HAP-1 (cell line): ENCODE measurements at regions not wholly inside any gene's neighbourhood (a gene's known extent, or its start where the extent isn't known, plus 50 kb on each side); places are given as distances from the start of the nearest gene placed in this dataset.
A peak's percentile ranks its signal among the peaks of the same experiment; 100 is the strongest.

Experiments
- DNase-seq, 2 experiments: peaks; one replicate each; pipeline ENCODE4 v3.0.0-alpha.2; 2016 to 2020; ENCODE audit warnings: low spot score in 2 of 2
- H3K27me3 ChIP-seq: fragments of 250-450 bp; sonication (Bioruptor Pico); 2 replicates; pipeline ENCODE4 v1.5.1; 2020; ENCODE audit warnings: low read depth, mild to moderate bottlenecking, moderate library complexity
- H3K36me3 ChIP-seq: fragments of 250-450 bp; sonication (Bioruptor Pico); replicated peaks from 2 replicates; pipeline ENCODE4 v1.5.1; 2020; ENCODE audit warnings: mild to moderate bottlenecking
- H3K4me1 ChIP-seq: fragments of 250-450 bp; sonication (Bioruptor Pico); 2 replicates; pipeline ENCODE4 v1.5.1; 2020; ENCODE audit warnings: mild to moderate bottlenecking
- H3K4me3 ChIP-seq: fragments of 250-450 bp; sonication (Bioruptor Pico); 2 replicates; pipeline ENCODE4 v1.5.1; 2020; ENCODE audit warnings: mild to moderate bottlenecking, moderate library complexity
- H3K9me3 ChIP-seq: fragments of 250-450 bp; sonication (Bioruptor Pico); 2 replicates; pipeline ENCODE4 v1.5.1; 2020; ENCODE audit warnings: mild to moderate bottlenecking, moderate library complexity
- in situ Hi-C: fragments of 300-500 bp; cut with MboI; formaldehyde crosslinking; loops from 3 replicates; pipeline ENCODE4 v1.14.3; 2020; ENCODE audit warnings: low sequenced_read_pairs, inconsistent platforms, mixed read lengths

DNA sequence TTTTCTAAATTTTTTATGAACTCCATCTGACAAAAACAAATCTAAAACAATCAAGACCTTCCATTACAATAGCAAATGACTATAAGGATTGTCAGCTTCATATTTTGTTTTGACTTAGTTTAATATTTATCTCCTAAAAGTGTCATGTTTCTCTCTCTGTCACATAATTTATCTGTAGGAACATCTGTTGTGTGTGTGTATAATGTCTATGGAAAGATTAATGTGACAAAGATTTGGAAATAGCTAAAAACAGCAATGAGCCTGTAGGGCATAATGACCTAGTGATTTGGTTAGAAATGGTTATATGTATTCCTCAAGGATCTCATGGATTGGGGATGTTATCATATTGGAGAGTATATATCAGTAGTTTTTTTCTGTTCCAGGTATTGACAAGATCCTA, 69.6 kb upstream of the MDFIC start:
- Histone ChIP-seq H3K27me3 (0 out of 2 replicates have a peak, but pooled peaks cover 2% of the 10 kb centered on the region), H3K4me1 (no peaks in the 10 kb centered on the region), H3K36me3 (no peaks in the 10 kb centered on the region), H3K9me3 (no peaks in the 10 kb centered on the region; the same call in 1 of the 2 replicates), H3K4me3 (no peak overlapping the region)
- in situ Hi-C loops, result no loop called here
- DNase-seq, result no peak

DNA sequence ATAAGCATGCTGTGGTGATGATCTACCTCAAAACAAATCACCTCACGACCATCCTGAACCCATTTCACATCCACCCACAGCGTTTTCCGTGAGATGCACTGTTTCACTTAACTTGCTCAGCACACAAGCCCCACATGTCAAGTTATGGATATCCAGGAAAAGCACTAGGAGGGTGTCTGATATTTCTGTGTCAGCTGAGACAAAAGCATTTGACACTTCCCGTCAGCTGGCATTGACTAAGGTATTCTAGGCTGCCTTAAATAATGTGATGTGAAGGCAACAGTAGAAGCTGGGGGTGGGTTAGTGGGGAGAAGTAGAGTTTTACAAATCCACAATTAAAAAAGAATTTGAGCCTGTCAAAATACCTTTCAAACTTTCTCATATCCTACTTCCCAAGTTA, 68.7 kb upstream of the MDFIC start:
- Histone ChIP-seq H3K9me3 (no peaks in the 10 kb centered on the region; the same call in 1 of the 2 replicates), H3K27me3 (no peaks in the 10 kb centered on the region), H3K4me3 (no peak overlapping the region), H3K36me3 (no peaks in the 10 kb centered on the region), H3K4me1 (no peaks in the 10 kb centered on the region)
- DNase-seq, result no peak
- in situ Hi-C loops, result no loop called here

- H3K27me3 ChIP-seq, result no peaks in the 10 kb centered on the region
- DNase-seq, result no peak
- no peaks in the 10 kb centered on the region; the same call in 1 of the 2 replicates for H3K9me3 ChIP-seq
- no peaks in the 10 kb centered on the region for H3K4me1 ChIP-seq
- no peaks in the 10 kb centered on the region for H3K36me3 ChIP-seq
- in situ Hi-C loops, result no loop called here
- no peak overlapping the region for H3K4me3 ChIP-seq
These were observed 67.5 kb upstream of the MDFIC start for GRCh38 chr7:114854369-114854768.

GRCh38 chr7:114856625-114857024, 65.3 kb upstream of the MDFIC start:
- no peak for DNase-seq
- H3K27me3 ChIP-seq, result no peaks in the 10 kb centered on the region
- H3K4me1 ChIP-seq, result no peaks in the 10 kb centered on the region
- H3K9me3 ChIP-seq, result no peaks in the 10 kb centered on the region
- no peaks in the 10 kb centered on the region for H3K36me3 ChIP-seq
- H3K4me3 ChIP-seq, result no peak overlapping the region
- in situ Hi-C loops, result no loop called here

DNA sequence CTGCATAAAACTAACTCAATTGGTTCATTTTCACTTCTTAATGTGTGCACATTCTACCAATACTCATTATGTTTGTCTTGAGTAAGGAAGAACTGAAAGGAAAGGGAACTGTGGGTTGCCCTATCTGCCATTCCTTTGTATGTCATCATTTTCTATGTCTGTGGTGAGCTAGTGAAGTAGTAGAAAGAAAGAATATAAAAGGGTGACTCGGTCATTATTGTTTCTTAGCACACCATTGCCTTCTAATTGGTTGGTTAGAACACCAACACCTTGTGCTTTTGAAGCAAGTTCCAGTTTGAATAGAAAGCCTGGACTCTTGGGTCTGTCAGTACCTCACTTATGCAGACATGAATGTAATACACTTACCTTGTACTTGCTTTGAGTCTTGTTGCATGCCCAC, 64.3 kb upstream of the MDFIC start:
- in situ Hi-C loops, result no loop called here
- no peaks in the 10 kb centered on the region for H3K4me1 ChIP-seq
- no peak overlapping the region for H3K4me3 ChIP-seq
- 0 out of 2 replicates have a peak, but pooled peaks cover 2% of the 10 kb centered on the region for H3K27me3 ChIP-seq
- H3K36me3 ChIP-seq, result no peaks in the 10 kb centered on the region
- H3K9me3 ChIP-seq, result no peaks in the 10 kb centered on the region
- no peak for DNase-seq

- no peak overlapping the region for H3K4me3 ChIP-seq
- H3K27me3 ChIP-seq, result 0 out of 2 replicates have a peak, but pooled peaks cover 2% of the 10 kb centered on the region
- H3K36me3 ChIP-seq, result no peaks in the 10 kb centered on the region
- H3K4me1 ChIP-seq, result no peaks in the 10 kb centered on the region
- in situ Hi-C loops, result no loop called here
- no peaks in the 10 kb centered on the region for H3K9me3 ChIP-seq
- DNase-seq, result no peak
These were observed 62.4 kb upstream of the MDFIC start for GRCh38 chr7:114859477-114859876.

GRCh38 chr7:114860206-114860605, 61.7 kb upstream of the MDFIC start:
- Histone ChIP-seq H3K27me3 (0 out of 2 replicates have a peak, but pooled peaks cover 2% of the 10 kb centered on the region), H3K36me3 (no peaks in the 10 kb centered on the region), H3K4me1 (no peaks in the 10 kb centered on the region), H3K9me3 (no peaks in the 10 kb centered on the region), H3K4me3 (no peak overlapping the region)
- in situ Hi-C loops, result no loop called here
- no peak for DNase-seq

- no peak for DNase-seq
- Histone ChIP-seq H3K9me3 (no peaks in the 10 kb centered on the region), H3K36me3 (no peaks in the 10 kb centered on the region), H3K4me3 (no peak overlapping the region), H3K4me1 (no peaks in the 10 kb centered on the region), H3K27me3 (0 out of 2 replicates have a peak, but pooled peaks cover 2% of the 10 kb centered on the region)
- in situ Hi-C loops, result no loop called here
These were observed 59.5 kb upstream of the MDFIC start for GRCh38 chr7:114862406-114862805.

DNA sequence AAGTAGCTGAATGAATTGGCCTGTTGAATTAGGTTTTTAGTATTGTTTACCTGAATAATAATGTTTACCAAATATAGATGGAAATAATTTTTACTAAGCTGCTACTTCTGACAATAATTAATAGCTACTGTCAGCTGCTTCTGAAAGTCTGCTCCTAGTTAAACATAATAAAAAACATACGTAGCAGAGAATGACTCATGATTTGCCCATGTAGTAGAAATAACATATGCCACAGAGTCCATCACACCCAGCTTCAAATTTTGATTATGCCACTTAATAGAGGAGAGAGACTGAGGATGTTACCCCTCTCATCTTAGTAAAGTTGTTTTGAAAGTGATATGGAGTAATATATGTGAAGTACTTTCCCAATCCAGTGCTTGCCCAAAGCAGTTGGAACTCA, 57.6 kb upstream of the MDFIC start:
- in situ Hi-C loops, result no loop called here
- DNase-seq, result no peak

GRCh38 chr7:114865564-114865963, 56.3 kb upstream of the MDFIC start:
- Histone ChIP-seq H3K4me3 (no peak overlapping the region), H3K36me3 (no peaks in the 10 kb centered on the region), H3K9me3 (no peaks in the 10 kb centered on the region), H3K27me3 (0 out of 2 replicates have a peak, but pooled peaks cover 2% of the 10 kb centered on the region), H3K4me1 (no peaks in the 10 kb centered on the region)
- in situ Hi-C loops, result no loop called here
- peak in 1 of 2 experiments; percentile 34 for DNase-seq

More for the DNA sequence above, 57.6 kb upstream of the MDFIC start:
- Histone ChIP-seq H3K27me3 (0 out of 2 replicates have a peak, but pooled peaks cover 2% of the 10 kb centered on the region), H3K4me1 (no peaks in the 10 kb centered on the region), H3K9me3 (no peaks in the 10 kb centered on the region), H3K4me3 (no peak overlapping the region), H3K36me3 (no peaks in the 10 kb centered on the region)
